ENCODE measurements at regions not wholly inside any gene's neighbourhood (a gene's known extent, or its start where the extent isn't known, plus 50 kb on each side); places are given as distances from the start of the nearest gene placed in this dataset.
A peak's percentile ranks its signal among the peaks of the same experiment; 100 is the strongest.

DNA sequence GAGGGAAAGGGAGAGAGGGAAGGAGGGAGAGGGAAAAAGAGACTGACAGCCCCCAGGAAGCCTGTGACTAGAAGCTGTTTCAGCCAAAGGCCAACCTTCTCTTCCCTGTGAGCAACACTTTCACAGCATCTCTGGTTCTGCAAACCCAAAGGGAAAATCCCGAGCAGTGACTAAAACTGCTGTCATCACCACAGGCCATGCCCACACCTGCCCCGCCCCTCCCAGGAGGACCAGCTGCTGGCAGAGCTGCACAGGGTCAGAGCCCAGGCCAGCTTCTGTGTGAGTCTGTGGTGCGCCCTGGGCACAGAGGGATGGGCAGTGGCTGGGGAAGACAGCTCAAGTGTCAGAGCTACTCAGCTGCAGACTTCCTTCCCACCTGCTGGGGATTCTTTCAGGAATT is 64.9 kb upstream of the OTOS start:
- H4K91ac ChIP-seq (replicated peaks; ENCODE audit: insufficient read length, low read length), result no peak overlapping the region
- DNase-seq (ENCODE audit: low read depth in 1 of 2, low spot score in 2 of 2) (peak in 1 of 2 experiments; percentile 54), FAIRE-seq (no peak)
- no peak overlapping the region for H4K5ac ChIP-seq (ENCODE audit: insufficient read length, low read depth, low read length)
- H3K14ac ChIP-seq (ENCODE audit: insufficient read length), result no peak overlapping the region
- no peak overlapping the region for H4K8ac ChIP-seq (ENCODE audit: extremely low read depth, insufficient read depth, low read length)
- H2BK15ac ChIP-seq (ENCODE audit: low read length), result no peak overlapping the region
- H2BK12ac ChIP-seq (ENCODE audit: low read depth, low read length), result no peak overlapping the region
- H2AK5ac ChIP-seq (ENCODE audit: low read depth, low read length), result no peak overlapping the region
- H3K9ac ChIP-seq (replicated peaks in 1 of 4; ENCODE audit: extremely low read depth in 1 of 4, low read depth in 3 of 4, low read length in 3 of 4), result no peak overlapping the region
- H3K4me1 ChIP-seq (replicated peaks in 1 of 4; ENCODE audit: control insufficient read depth in 3 of 4, insufficient read depth in 4 of 4, low read length in 3 of 4), result peaks cover 5 to 14% (median 7%) of the 10 kb centered on the region in 4 experiments
- no peak overlapping the region for H3K4ac ChIP-seq (replicated peaks; ENCODE audit: insufficient read length, low read depth, low read length)
- no peak overlapping the region for H3K27ac ChIP-seq (ENCODE audit: low read depth, low read length)
- H3K9me3 ChIP-seq (ENCODE audit: insufficient read depth in 2 of 2, low read depth in 1 of 2, low read length in 1 of 2), result no peaks in the 10 kb centered on the region
- no peaks in the 10 kb centered on the region for H3K23me2 ChIP-seq (ENCODE audit: low read depth, low read length)
- H2BK5ac ChIP-seq (ENCODE audit: low read depth, low read length), result no peak overlapping the region
- H2AFZ ChIP-seq (ENCODE audit: low read length), result no peak overlapping the region
- CTCF ChIA-PET (ENCODE audit: partially characterized antibody), result interaction anchor here (0.9 kb wide), 1 partner anchor 8 kb away, joined by 3 read pairs; no protein-coding TSS in a partner anchor
- TF ChIP-seq CEBPB (IDR thresholded peaks at IDR 0.05; ENCODE audit: low read depth, low read length) (no peak), SIN3A (conservative IDR thresholded peaks at IDR 0.05 in 1 of 2, IDR thresholded peaks at IDR 0.05 in 1 of 2; ENCODE audit: low read depth in 1 of 2, low read length in 2 of 2) (peak in 1 of 2 experiments; percentile 75; a peak in 1 of 4 replicates)
- H3K4me2 ChIP-seq (ENCODE audit: insufficient read depth in 1 of 2, low read depth in 2 of 2, low read length in 2 of 2), result peak overlapping the region; percentile 42 to 51; a peak in 3 of 4 replicates
- H2BK20ac ChIP-seq (ENCODE audit: low read length), result no peak overlapping the region
- no peak overlapping the region for H2BK120ac ChIP-seq (replicated peaks; ENCODE audit: low read depth, low read length)
- no peaks in the 10 kb centered on the region for H3K79me1 ChIP-seq (ENCODE audit: low read depth, low read length)
- H3K79me2 ChIP-seq (ENCODE audit: control insufficient read depth in 1 of 2, insufficient read depth in 2 of 2, low read length in 2 of 2), result no peaks in the 10 kb centered on the region
- no peaks in the 10 kb centered on the region; a peak in 1 of 7 replicates for H3K27me3 ChIP-seq (replicated peaks in 1 of 4; ENCODE audit: control insufficient read depth in 3 of 4, extremely low read depth in 1 of 4, insufficient read depth in 3 of 4, low read length in 3 of 4)
- no peak overlapping the region for H3K23ac ChIP-seq (ENCODE audit: insufficient read length)
- H3K36me3 ChIP-seq (ENCODE audit: control insufficient read depth in 2 of 4, insufficient read depth in 4 of 4, low read length in 3 of 4), result no peaks in the 10 kb centered on the region
- no peak overlapping the region for H3K18ac ChIP-seq (ENCODE audit: extremely low read depth, low read length)
- H4K20me1 ChIP-seq (replicated peaks in 1 of 2; ENCODE audit: control insufficient read depth in 1 of 2, insufficient read depth in 2 of 2, low read length in 2 of 2), result no peaks in the 10 kb centered on the region
- 38% methylated on average over 3 of the region's 3 CpGs; no CpG with 5 or more reads in 1 of the 2 experiments for WGBS, 2 experiments (ENCODE audit: extremely low coverage in 1 of 2, insufficient coverage in 1 of 2, insufficient read length in 1 of 2, insufficient replicate concordance in 2 of 2, low coverage in 1 of 2, low lambda C conversion rate in 2 of 2, missing lambda C conversion rate in 1 of 2)
- H3K56ac ChIP-seq (replicated peaks; ENCODE audit: insufficient read length, low read depth, low read length), result no peak overlapping the region
- POLR2A ChIA-PET (ENCODE audit: partially characterized antibody), result no interaction called here
- H3K4me3 ChIP-seq (ENCODE audit: extremely low read depth in 1 of 4, insufficient read depth in 2 of 4, low read depth in 3 of 4, low read length in 4 of 4), result peak overlapping the region in 3 of 4 experiments; percentile 7 to 29 (median 19); a peak in 3 of 8 replicates

Data from H1 (cell line).